ENCODE measurements at regions not wholly inside any gene's neighbourhood (a gene's known extent, or its start where the extent isn't known, plus 50 kb on each side); places are given as distances from the start of the nearest gene placed in this dataset.

GRCh38 chr6:92275150-92275549 lies 1144.2 kb downstream of the EPHA7 start:
- no peak for DNase-seq (ENCODE audit: low spot score in 2 of 2)
- intact Hi-C loops (cut with DNase I; ENCODE audit: low total_unique reads) = no loop called here
- H3K27ac ChIP-seq = no peak overlapping the region

GRCh38 chr6:92274588-92274987 lies 1144.8 kb downstream of the EPHA7 start:
- Histone ChIP-seq H3K36me3 (no peaks in the 10 kb centered on the region), H3K9me3 (no peaks in the 10 kb centered on the region), H3K4me3 (no peak overlapping the region), H3K4me1 (no peaks in the 10 kb centered on the region), H3K27me3 (no peaks in the 10 kb centered on the region), H3K27ac (no peak overlapping the region)
- intact Hi-C loops (cut with DNase I; ENCODE audit: low total_unique reads) = no loop called here
- TF ChIP-seq POLR2AphosphoS5 (IDR thresholded peaks at IDR 0.05) (no peak), CTCF (IDR thresholded peaks at IDR 0.05) (no peak), POLR2A (IDR thresholded peaks at IDR 0.05) (no peak)
- DNase-seq (ENCODE audit: low spot score in 2 of 2) = no peak

More at GRCh38 chr6:92275150-92275549, 1144.2 kb downstream of the EPHA7 start:
- Histone ChIP-seq H3K36me3 (no peaks in the 10 kb centered on the region), H3K4me3 (no peak overlapping the region), H3K4me1 (no peaks in the 10 kb centered on the region), H3K9me3 (no peaks in the 10 kb centered on the region), H3K27me3 (no peaks in the 10 kb centered on the region)
- TF ChIP-seq POLR2A (IDR thresholded peaks at IDR 0.05) (no peak), CTCF (IDR thresholded peaks at IDR 0.05) (no peak), POLR2AphosphoS5 (IDR thresholded peaks at IDR 0.05) (no peak)

GRCh38 chr6:92273694-92274093 lies 1145.7 kb downstream of the EPHA7 start:
- H3K4me1 ChIP-seq = no peaks in the 10 kb centered on the region
- H3K27ac ChIP-seq = no peak overlapping the region
- no peak for DNase-seq (ENCODE audit: low spot score in 2 of 2)
- H3K9me3 ChIP-seq = no peaks in the 10 kb centered on the region
- intact Hi-C loops (cut with DNase I; ENCODE audit: low total_unique reads) = no loop called here
- no peak overlapping the region for H3K4me3 ChIP-seq
- TF ChIP-seq POLR2A (IDR thresholded peaks at IDR 0.05) (no peak), POLR2AphosphoS5 (IDR thresholded peaks at IDR 0.05) (no peak), CTCF (IDR thresholded peaks at IDR 0.05) (no peak)
- H3K27me3 ChIP-seq = no peaks in the 10 kb centered on the region
- no peaks in the 10 kb centered on the region for H3K36me3 ChIP-seq

- Histone ChIP-seq H3K36me3 (no peaks in the 10 kb centered on the region), H3K27ac (no peak overlapping the region), H3K4me1 (no peaks in the 10 kb centered on the region), H3K4me3 (no peak overlapping the region), H3K27me3 (no peaks in the 10 kb centered on the region), H3K9me3 (no peaks in the 10 kb centered on the region)
- TF ChIP-seq POLR2A (IDR thresholded peaks at IDR 0.05) (no peak), POLR2AphosphoS5 (IDR thresholded peaks at IDR 0.05) (no peak), CTCF (IDR thresholded peaks at IDR 0.05) (no peak)
- intact Hi-C loops (cut with DNase I; ENCODE audit: low total_unique reads) = no loop called here
- DNase-seq (ENCODE audit: low spot score in 2 of 2) = no peak
Measured at GRCh38 chr6:92271091-92271490, 1148.3 kb downstream of the EPHA7 start.

- intact Hi-C loops (cut with DNase I; ENCODE audit: low total_unique reads) = no loop called here
- TF ChIP-seq POLR2A (IDR thresholded peaks at IDR 0.05) (no peak), POLR2AphosphoS5 (IDR thresholded peaks at IDR 0.05) (no peak), CTCF (IDR thresholded peaks at IDR 0.05) (no peak)
- H3K27ac ChIP-seq = no peak overlapping the region
- H3K9me3 ChIP-seq = no peaks in the 10 kb centered on the region
- no peak for DNase-seq (ENCODE audit: low spot score in 2 of 2)
- no peaks in the 10 kb centered on the region for H3K27me3 ChIP-seq
- no peak overlapping the region for H3K4me3 ChIP-seq
- no peaks in the 10 kb centered on the region for H3K36me3 ChIP-seq
- no peaks in the 10 kb centered on the region for H3K4me1 ChIP-seq
Measured at GRCh38 chr6:92270365-92270764, 1149.0 kb downstream of the EPHA7 start.

Measured in breast epithelium (tissue), 4 donors.